Stimulated activated CD8-positive, alpha-beta memory T cell treated with anti-CD3 and anti-CD28 coated beads, Interleukin-12 subunit alpha, Interleukin-12 subunit beta, amount 100 ng/mL, for 1 hour (primary cell): ENCODE measurements at regions not wholly inside any gene's neighbourhood (a gene's known extent, or its start where the extent isn't known, plus 50 kb on each side); places are given as distances from the start of the nearest gene placed in this dataset.

Experiments used
- DNase-seq: peaks from one replicate; pipeline ENCODE4 v3.0.0-alpha.2; 2020; ENCODE audit warnings: low read depth

GRCh38 chr4:82031376-82031927 is 342.3 kb downstream of the HNRNPD start:
- no peak for DNase-seq

- DNase-seq, result no peak
These were observed 356.1 kb downstream of the HNRNPD start for GRCh38 chr4:82017680-82018079.

GRCh38 chr4:82005158-82005557 is 368.6 kb downstream of the HNRNPD start:
- DNase-seq, result no peak

- DNase-seq, result no peak
These were observed 376.5 kb downstream of the HNRNPD start for GRCh38 chr4:81997313-81997712.

- DNase-seq, result no peak
These were observed 382.9 kb downstream of the HNRNPD start for GRCh38 chr4:81990898-81991297.

GRCh38 chr4:81990211-81990610 is 383.6 kb downstream of the HNRNPD start:
- no peak for DNase-seq

- no peak for DNase-seq
These were observed 384.6 kb downstream of the HNRNPD start for GRCh38 chr4:81989202-81989601.

- no peak for DNase-seq
These were observed 385.6 kb downstream of the HNRNPD start for GRCh38 chr4:81988178-81988577.

GRCh38 chr4:81984746-81985145 is 389.0 kb downstream of the HNRNPD start:
- no peak for DNase-seq

GRCh38 chr4:81982846-81983540 is 390.8 kb downstream of the HNRNPD start:
- DNase-seq, result no peak

GRCh38 chr4:81981218-81981617 is 392.6 kb downstream of the HNRNPD start:
- no peak for DNase-seq

GRCh38 chr4:81974523-81974922 is 399.3 kb downstream of the HNRNPD start:
- no peak for DNase-seq

GRCh38 chr4:81971637-81972381 is 402.0 kb downstream of the HNRNPD start:
- no peak for DNase-seq

- DNase-seq, result no peak
These were observed 402.7 kb downstream of the HNRNPD start for GRCh38 chr4:81971061-81971460.

GRCh38 chr4:81970454-81970853 is 403.3 kb downstream of the HNRNPD start:
- no peak for DNase-seq

GRCh38 chr4:81966676-81967075 is 407.1 kb downstream of the HNRNPD start:
- no peak for DNase-seq

GRCh38 chr4:81965911-81966310 is 407.9 kb downstream of the HNRNPD start:
- DNase-seq, result no peak

GRCh38 chr4:81965454-81965853 is 408.3 kb downstream of the HNRNPD start:
- no peak for DNase-seq

GRCh38 chr4:81963763-81964020 is 410.1 kb downstream of the HNRNPD start:
- DNase-seq, result no peak

- no peak for DNase-seq
These were observed 410.6 kb downstream of the HNRNPD start for GRCh38 chr4:81963015-81963762.

- no peak for DNase-seq
These were observed 412.8 kb downstream of the HNRNPD start for GRCh38 chr4:81960961-81961360.

- no peak for DNase-seq
These were observed 419.5 kb downstream of the HNRNPD start for GRCh38 chr4:81954271-81954670.

- DNase-seq, result no peak
These were observed 421.8 kb downstream of the HNRNPD start for GRCh38 chr4:81951891-81952455.
